GM19324 (cell line): ENCODE measurements at regions not wholly inside any gene's neighbourhood (a gene's known extent, or its start where the extent isn't known, plus 50 kb on each side); places are given as distances from the start of the nearest gene placed in this dataset.

Experiments
- ATAC-seq: cut with Tn5 transposase; IDR thresholded peaks from one replicate; pipeline ENCODE4 v1.9.1; 2021; ENCODE audit warnings: mild to moderate bottlenecking, moderate library complexity; ENCODE audit not compliant: unreplicated experiment, low FRiP score

- no peak for ATAC-seq
Observed at GRCh38 chr16:66222756-66223155, 143.7 kb upstream of the CDH5 start.

GRCh38 chr16:66220702-66221101 lies 145.8 kb upstream of the CDH5 start:
- no peak for ATAC-seq

GRCh38 chr16:66219491-66219890 lies 147.0 kb upstream of the CDH5 start:
- ATAC-seq: no peak

- ATAC-seq: no peak
Observed at GRCh38 chr16:66212428-66212827, 154.1 kb upstream of the CDH5 start.

- no peak for ATAC-seq
Observed at GRCh38 chr16:66211651-66212050, 154.8 kb upstream of the CDH5 start.

GRCh38 chr16:66207883-66208265 lies 158.6 kb upstream of the CDH5 start:
- no peak for ATAC-seq

- ATAC-seq: no peak
Observed at GRCh38 chr16:66207139-66207882, 159.2 kb upstream of the CDH5 start.

- ATAC-seq: no peak
Observed at GRCh38 chr16:66206363-66206762, 160.1 kb upstream of the CDH5 start.

GRCh38 chr16:66205287-66206231 lies 160.9 kb upstream of the CDH5 start:
- no peak for ATAC-seq

GRCh38 chr16:66204756-66205155 lies 161.7 kb upstream of the CDH5 start:
- no peak for ATAC-seq

- ATAC-seq: no peak
Observed at GRCh38 chr16:66203476-66203875, 163.0 kb upstream of the CDH5 start.

- no peak for ATAC-seq
Observed at GRCh38 chr16:66199189-66199588, 167.3 kb upstream of the CDH5 start.

- ATAC-seq: no peak
Observed at GRCh38 chr16:66198641-66199040, 167.8 kb upstream of the CDH5 start.

GRCh38 chr16:66197668-66198278 lies 168.7 kb upstream of the CDH5 start:
- no peak for ATAC-seq

- ATAC-seq: no peak
Observed at GRCh38 chr16:66196770-66197169, 169.7 kb upstream of the CDH5 start.

- no peak for ATAC-seq
Observed at GRCh38 chr16:66194866-66195265, 171.6 kb upstream of the CDH5 start.

GRCh38 chr16:66193543-66194229 lies 172.8 kb upstream of the CDH5 start:
- ATAC-seq: no peak

- ATAC-seq: no peak
Observed at GRCh38 chr16:66190411-66190810, 176.1 kb upstream of the CDH5 start.

- ATAC-seq: no peak
Observed at GRCh38 chr16:66189951-66190350, 176.5 kb upstream of the CDH5 start.

GRCh38 chr16:66188917-66189725 lies 177.4 kb upstream of the CDH5 start:
- ATAC-seq: no peak
